ENCODE measurements at regions not wholly inside any gene's neighbourhood (a gene's known extent, or its start where the extent isn't known, plus 50 kb on each side); places are given as distances from the start of the nearest gene placed in this dataset.
"Not testable (repeated sequence)": the region's sequence is repeated elsewhere in the genome, so short reads cannot be mapped to it uniquely, and the experiment has no call there.

DNA sequence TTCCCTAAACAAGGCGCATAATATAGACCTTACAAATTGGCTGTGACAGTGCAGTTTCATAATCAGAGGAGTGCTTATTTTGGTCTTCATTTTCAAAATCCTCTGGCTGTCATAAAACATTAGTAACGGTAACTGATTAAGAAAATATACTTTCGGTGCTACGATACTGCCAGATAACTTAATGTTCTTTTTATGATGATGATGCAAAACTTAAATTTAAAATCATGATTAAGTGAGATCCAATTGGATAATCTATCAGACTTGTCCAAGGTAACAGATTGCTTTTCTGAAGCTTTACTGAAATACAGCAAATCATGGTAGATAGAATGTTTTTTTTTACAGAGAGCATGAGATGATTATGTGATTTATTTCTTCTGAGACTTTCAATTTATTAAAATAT is 364.2 kb upstream of the CNTN3 start:
- DNase-seq: no peak

GRCh38 chr3:74985028-74985904 is 370.8 kb upstream of the CNTN3 start:
- DNase-seq: not testable (repeated sequence)

DNA sequence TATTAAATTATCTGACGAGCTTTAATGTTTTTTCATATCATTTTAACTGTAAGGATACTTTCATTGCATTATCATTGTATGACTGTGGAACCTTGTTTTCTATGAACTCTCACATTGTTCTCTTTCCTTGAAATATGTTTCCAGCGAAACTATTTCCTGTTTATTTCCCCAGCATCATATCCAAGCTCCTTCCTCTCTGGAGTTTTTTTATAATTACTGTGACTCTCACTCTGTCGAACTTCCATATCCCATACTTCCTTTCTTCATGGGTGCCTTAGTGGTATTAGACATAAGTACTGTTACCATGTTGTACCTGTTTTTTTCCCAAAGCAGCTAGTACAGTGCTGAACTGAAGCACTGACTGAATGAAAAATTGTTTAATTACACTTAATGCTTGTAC is 373.6 kb upstream of the CNTN3 start:
- no peak for DNase-seq

DNA sequence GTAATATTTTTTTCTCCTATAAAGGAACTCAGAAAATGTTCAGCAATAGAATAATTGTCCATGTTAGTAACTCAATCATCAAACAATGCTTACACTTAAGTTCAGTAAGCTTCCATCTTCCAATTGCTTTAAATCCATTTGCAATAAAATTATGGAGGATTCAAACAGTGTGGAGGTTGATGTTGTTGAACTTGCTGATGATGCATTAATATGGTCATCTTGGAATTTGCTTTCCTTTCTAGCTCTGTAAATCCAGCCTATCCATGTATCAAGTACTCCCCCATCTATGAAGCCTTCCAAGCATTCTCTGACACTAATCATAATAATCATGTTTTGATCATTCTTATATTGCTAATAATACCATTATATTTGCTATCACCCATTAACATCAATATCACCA is 378.4 kb upstream of the CNTN3 start:
- DNase-seq: no peak

DNA sequence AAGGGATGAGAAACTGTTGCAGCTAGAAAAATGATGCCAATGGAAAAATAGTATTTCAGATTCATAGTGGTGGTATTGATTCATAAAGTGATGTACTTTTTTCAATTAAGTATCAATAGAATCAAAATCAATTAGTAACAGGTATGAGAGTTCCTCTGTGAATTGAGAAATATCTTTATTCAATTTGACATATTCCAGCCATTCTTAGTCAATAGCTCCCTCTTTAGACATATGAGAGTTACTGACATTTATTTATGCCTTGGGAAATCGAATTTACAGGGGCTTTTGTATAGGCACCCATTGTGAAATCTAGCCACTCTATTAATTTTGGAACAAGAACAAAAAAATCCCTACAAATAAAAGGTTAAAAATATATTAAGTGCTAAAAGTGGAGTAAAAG is 386.9 kb upstream of the CNTN3 start:
- no peak for DNase-seq

GRCh38 chr3:75012791-75013331 is 398.4 kb upstream of the CNTN3 start:
- DNase-seq: no peak

DNA sequence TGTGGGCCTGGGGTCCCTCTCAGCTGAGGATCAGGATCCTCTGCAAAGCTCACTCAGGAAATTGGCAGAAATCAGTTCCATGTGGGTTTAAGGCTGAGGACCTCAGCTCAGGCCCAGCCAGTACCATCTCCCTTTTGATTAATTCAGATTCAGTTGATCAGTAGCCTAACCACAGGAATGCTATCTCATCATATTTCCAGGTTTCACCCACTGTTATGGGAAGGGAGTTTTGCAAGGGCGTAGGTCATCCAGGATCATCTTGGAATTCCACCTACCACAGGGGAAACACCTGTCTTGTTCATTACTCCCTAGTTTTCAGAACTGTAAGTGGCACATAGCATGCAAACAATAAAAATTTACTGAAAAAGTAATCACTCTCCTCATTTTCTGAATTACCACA is 399.5 kb upstream of the CNTN3 start:
- DNase-seq: no peak

- DNase-seq: no peak
These were observed 400.8 kb upstream of the CNTN3 start for GRCh38 chr3:75015280-75015679.

GRCh38 chr3:75035146-75035545 is 420.7 kb upstream of the CNTN3 start:
- no peak for DNase-seq

DNA sequence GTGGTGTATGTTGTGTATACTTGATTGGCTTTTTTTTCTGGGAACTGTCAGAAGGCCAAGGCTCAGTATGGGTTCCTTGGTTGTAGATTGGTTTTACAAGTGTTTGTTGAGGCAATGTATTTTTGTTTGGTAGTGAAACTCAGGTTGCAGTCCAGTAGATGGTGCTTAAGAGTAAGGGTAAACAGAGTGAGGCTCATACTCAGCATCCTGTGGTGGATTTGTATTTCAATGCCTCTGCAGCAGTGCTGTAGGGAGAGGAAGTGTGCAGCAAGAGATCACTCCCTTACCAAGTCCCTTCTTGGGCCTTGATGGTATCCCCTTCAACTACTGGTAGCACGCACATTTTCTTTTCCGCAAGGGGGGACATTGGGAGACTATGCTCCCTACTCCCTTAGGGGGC is 428.5 kb upstream of the CNTN3 start:
- no peak for DNase-seq

GRCh38 chr3:75048650-75049049 is 434.2 kb upstream of the CNTN3 start:
- no peak for DNase-seq

DNA sequence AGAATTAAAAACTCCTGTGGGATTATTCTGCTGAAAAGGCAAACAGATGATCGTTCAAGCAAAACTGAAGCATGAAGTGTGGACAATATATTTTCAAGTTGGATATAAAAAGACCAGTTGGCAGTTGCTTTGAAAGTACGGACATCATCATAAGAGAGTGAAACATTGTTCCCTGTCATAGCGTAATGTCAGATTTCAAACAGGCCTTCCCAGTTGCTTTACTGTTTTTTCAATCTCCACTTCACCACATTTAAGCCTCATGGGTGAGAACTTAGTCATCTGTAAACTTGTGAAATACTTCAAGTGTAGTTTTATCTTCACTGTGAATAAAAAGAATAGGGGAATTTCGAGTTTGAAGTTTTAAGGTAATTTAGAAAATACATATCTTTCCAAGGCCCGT is 435.1 kb upstream of the CNTN3 start:
- DNase-seq: no peak

DNA sequence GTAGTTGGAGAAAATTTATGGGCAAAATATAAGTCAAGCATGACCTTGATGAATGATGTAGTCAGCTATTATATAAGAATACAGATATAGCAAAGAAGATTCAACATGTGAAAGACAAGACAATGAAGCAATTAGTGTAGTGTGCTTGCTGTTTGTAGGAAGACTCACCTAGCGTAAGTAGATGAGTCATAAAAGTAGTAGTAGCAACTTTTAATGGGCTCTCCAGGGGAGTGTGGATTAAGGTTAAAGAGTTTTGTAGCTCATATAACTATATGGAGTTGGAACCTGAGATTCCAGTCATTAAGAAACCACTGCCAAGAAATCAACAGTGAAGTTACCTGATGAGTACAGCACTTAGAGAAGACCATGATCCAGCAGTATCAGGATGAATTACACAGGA is 444.7 kb upstream of the CNTN3 start:
- no peak for DNase-seq

DNA sequence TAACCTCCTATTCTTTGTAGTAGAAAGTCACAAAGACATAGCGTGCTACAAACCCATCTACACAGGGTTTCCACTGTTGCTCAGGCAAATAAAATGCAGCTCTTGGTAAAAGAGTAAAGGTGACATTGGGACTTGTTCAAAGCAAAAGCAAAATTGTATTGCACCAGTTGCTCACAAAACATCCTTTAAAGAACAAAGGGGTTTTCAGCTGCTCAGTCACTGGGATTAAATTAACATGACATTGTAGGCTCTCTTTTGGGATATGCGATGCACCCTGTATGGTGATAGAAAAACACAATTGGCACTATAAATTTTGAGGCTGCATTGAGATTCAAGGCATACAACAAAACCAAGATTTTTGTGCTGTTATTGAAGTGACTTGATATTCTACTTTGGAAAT is 447.3 kb upstream of the CNTN3 start:
- no peak for DNase-seq

- no peak for DNase-seq
These were observed 460.7 kb upstream of the CNTN3 start for GRCh38 chr3:75075158-75075557.

DNA sequence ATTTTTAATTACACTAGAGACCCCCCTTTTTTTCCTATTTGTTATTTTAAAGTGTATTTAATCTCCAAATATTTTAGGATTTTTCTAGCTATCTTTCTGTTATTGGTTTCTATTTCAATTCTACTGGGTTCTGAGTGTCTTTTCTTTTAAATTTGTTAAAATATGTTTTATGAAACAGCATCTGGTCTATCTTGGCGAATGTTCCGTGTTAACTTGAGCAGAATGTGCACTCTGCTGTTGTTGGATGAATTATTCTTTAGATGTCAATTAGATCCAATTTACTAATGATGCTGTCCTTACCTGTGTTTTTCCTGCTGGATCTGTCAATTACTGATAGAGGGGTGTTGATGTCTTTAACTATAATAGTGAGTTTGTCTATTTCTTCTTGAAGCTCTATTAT is 462.0 kb upstream of the CNTN3 start:
- no peak for DNase-seq

DNA sequence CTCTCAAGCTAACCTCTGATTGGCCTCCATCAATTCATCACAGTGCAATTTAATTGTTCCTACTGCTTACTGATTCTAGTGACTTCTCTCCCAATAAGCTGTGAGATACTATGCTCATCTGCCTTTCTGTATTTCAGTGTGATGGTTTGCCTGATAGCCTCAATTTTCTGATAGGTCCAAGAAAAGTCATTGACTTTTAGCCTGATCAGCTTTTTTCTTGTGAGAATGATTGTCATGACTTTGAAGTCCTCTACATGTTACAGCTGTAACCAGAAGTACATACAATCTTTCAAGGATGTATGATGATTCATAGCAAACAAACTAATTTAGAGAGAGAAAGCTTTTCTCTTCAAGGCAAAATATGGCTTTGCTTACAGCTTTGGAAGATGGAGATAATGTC is 463.8 kb upstream of the CNTN3 start:
- DNase-seq: no peak

DNA sequence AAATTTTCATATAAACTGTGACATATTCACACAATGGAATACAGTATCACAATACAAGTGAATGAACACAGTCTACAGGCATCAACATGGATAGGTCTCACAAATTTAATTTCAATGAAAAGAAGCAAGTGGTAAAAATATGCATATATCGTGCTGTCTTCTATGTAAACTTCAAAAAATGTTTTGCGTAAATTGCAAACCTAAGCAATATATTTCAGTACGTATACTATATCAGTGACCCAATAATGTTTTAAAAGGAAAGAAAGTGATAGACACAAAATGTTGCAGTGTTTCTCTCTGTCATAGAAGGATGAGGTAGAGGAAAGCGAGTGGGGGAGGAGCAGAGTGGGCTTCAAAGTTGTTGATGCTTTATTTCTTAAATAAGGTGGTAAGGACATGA is 468.4 kb upstream of the CNTN3 start:
- no peak for DNase-seq

DNA sequence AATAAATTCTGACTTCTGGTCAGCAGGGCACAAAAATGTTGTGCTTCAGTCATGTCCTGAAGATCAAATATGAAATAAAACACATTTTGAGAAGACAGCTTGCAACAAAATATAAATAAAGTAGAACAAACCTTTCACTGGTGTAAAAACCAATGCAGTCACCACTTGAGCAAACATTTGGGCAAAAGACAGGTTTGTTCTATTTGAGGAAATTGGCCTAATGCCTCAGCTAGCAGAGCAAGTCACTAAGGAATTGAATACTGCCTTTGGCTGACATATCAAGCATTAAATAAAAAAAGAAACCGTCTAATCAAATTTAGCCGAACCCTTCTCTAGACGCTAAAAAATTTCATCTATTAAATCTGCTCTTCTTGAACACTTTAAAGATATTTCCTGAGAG is 475.4 kb upstream of the CNTN3 start:
- DNase-seq: no peak

GRCh38 chr3:75101329-75102147 is 487.1 kb upstream of the CNTN3 start:
- no peak for DNase-seq

- no peak for DNase-seq
These were observed 496.3 kb upstream of the CNTN3 start for GRCh38 chr3:75110741-75111140.

- DNase-seq: no peak
These were observed 501.2 kb upstream of the CNTN3 start for GRCh38 chr3:75115695-75116094.

DNA sequence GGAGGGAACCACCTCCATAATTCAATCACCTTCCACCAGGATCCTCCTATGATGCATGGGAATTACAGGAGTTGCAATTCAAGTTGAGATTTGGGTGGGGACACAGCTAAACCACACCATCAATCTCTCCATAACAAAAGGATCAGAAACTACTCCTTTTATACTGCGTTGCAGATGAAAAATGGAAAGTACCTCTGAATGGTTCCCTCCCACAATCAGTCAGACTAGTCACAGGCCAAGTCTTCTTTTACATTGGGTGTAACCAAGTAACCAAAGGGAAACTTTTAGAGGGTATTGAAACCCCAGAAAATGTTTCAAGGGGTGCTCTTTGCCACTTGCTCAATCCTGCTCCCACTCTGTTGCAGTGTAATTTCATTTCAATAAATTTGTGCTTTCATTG is 504.3 kb upstream of the CNTN3 start:
- DNase-seq: no peak

DNA sequence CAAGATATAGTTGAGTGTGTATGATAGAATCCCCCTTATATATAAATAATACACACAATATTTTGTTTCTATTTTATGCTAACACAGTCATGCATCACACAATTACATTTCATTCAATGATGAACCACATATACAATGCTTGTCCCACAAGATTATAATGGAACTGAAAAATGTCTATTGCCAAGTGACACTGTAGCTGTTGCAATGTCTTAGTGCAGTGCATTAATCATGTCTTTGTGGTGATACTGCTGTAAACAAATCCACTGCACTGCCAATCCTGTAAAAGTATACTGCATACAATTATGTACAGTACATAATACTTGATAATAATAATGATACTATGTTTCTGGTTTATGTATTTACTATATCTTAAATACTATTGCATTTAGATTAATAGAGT is 512.1 kb upstream of the CNTN3 start:
- no peak for DNase-seq
